ENCODE measurements at regions not wholly inside any gene's neighbourhood (a gene's known extent, or its start where the extent isn't known, plus 50 kb on each side); places are given as distances from the start of the nearest gene placed in this dataset.

DNA sequence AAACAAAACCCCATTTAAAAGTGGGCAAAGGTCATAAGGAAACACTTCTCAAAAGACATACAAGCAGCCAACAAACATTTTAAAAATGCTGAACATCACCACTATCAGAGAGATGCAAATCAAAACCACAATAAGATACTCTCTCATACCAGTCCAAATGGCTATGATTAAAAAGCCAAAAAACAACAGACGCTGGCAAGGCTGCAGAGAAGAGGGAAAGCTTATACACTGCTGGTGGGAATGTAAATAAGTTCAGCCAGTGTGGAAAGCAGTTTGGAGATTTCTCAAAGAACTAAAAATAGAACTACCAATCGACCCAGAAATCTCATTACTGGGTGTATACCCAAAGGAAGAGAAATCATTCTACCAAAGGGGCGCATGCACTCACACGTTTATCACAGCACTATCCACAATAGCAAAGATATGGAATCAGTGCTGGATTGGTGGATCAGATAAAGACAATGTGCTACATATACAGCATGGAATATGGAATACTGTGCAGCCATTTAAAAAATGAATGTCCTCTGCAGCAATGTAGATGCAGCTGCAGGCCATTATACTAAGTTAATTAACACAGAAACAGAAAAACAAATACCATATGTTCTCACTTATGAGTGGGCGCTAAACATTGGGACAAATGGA lies 102.1 kb upstream of the DAAM1 start:
- Histone ChIP-seq H3K4me3 (no peak overlapping the region), H3K4me1 (replicated peaks in 1 of 2) (peaks cover 5 to 11% of the 10 kb centered on the region in 2 donors), H3K27ac (no peak overlapping the region)
- peak in 4 of 8 experiments; percentile 19 to 82 (median 48) for ATAC-seq (replicated peaks in 6 of 8)
- in situ Hi-C loops (cut with MboI; ENCODE audit: low pct_unique_long_range_greater_than_20kb in 2 of 9, low sequenced_read_pairs in 9 of 9, unreplicated experiment in 9 of 9): no loop called here
- 3 to 100% (median 57%) methylated on average over 1 to 5 of the region's 5 CpGs for WGBS, 10 experiments

GRCh38 chr14:59087240-59087639 lies 101.2 kb upstream of the DAAM1 start:
- Histone ChIP-seq H3K4me3 (no peak overlapping the region), H3K27ac (no peak overlapping the region), H3K4me1 (replicated peaks in 1 of 2) (peaks cover 0 to 5% of the 10 kb centered on the region in 2 donors)
- WGBS, 10 experiments: 83 to 100% (median 96%) methylated on average over 1 to 3 of the region's 3 CpGs; no CpG with 5 or more reads in 5 of the 10 experiments
- in situ Hi-C loops (cut with MboI; ENCODE audit: low pct_unique_long_range_greater_than_20kb in 2 of 9, low sequenced_read_pairs in 9 of 9, unreplicated experiment in 9 of 9): no loop called here
- ATAC-seq (replicated peaks in 6 of 8): no peak

DNA sequence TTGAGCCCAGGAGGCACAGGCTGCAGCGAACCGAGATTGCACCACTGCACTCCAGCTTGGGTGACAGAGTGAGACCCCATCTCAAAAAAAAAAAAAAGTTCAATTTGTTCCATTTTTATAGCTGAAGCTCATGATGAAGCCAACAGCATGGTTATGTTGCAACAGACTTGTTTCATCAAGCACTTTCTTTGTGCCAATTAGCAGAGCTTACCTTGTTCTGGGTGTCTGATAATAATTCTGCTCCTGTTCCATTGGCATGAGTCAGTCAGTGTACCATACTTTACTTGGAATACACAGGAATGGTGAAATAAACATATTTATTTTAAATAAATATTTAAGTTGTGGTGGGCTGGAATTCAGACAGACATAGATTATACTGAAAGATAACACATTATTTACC lies 100.8 kb upstream of the DAAM1 start:
- in situ Hi-C loops (cut with MboI; ENCODE audit: low pct_unique_long_range_greater_than_20kb in 2 of 9, low sequenced_read_pairs in 9 of 9, unreplicated experiment in 9 of 9): no loop called here
- Histone ChIP-seq H3K4me3 (no peak overlapping the region), H3K27ac (no peak overlapping the region), H3K4me1 (replicated peaks in 1 of 2) (peaks cover 0 to 5% of the 10 kb centered on the region in 2 donors)
- no peak for ATAC-seq (replicated peaks in 6 of 8)
- 100% methylated on average over 1 to 2 of the region's 2 CpGs; no CpG with 5 or more reads in 7 of the 10 experiments for WGBS, 10 experiments

DNA sequence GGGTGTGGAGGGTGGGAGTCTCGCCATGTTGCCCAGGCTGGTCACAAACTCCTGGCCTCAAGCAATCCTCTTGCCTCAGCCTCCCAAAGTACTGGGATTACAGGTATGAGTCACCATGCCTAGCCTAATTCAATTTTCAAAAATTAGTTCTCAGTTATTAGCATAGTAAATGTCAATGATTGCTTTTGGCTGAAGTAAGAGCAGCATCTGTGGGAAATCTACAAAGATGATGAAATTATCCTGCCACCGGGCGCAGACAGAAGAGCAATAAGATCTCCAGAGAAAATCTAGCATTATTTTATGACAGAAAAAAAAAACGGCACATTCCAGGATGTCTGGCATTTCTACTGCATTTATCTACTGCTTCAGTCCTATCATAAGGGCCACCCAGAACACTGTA lies 97.9 kb upstream of the DAAM1 start:
- H3K4me1 ChIP-seq (replicated peaks in 1 of 2): peaks cover 0 to 5% of the 10 kb centered on the region in 2 donors
- ATAC-seq (replicated peaks in 6 of 8): peak in 3 of 8 experiments; percentile 29 to 46 (median 42)
- in situ Hi-C loops (cut with MboI; ENCODE audit: low pct_unique_long_range_greater_than_20kb in 2 of 9, low sequenced_read_pairs in 9 of 9, unreplicated experiment in 9 of 9): no loop called here
- 0 to 100% (median 90%) methylated on average over 1 to 4 of the region's 4 CpGs for WGBS, 10 experiments
- no peak overlapping the region for H3K27ac ChIP-seq
- no peak overlapping the region for H3K4me3 ChIP-seq

GRCh38 chr14:59091404-59091803 lies 97.1 kb upstream of the DAAM1 start:
- 40 to 100% (median 68%) methylated on average over 1 to 4 of the region's 4 CpGs for WGBS, 10 experiments
- H3K4me1 ChIP-seq (replicated peaks in 1 of 2): peaks cover 0 to 2% of the 10 kb centered on the region in 2 donors
- no peak overlapping the region for H3K4me3 ChIP-seq
- in situ Hi-C loops (cut with MboI; ENCODE audit: low pct_unique_long_range_greater_than_20kb in 2 of 9, low sequenced_read_pairs in 9 of 9, unreplicated experiment in 9 of 9): no loop called here
- ATAC-seq (replicated peaks in 6 of 8): no peak
- no peak overlapping the region for H3K27ac ChIP-seq

DNA sequence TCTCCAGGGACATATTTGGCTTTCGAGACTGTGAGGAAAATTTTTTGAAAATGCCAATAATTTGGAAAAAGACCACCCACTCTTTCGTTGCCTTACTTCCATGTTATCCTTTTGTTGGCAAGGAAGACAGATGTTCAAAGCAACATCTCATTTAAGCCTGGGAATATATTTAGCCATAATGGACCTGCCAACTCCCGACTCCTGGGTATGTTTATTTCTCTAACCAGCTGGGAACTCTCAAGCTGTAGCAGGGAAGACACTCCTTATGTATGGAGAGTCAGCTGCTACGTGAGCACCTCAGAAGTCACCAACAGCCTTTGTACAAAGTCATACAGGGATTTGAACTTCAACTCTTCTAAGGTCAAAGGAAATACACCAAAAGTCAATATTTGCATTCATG lies 96.5 kb upstream of the DAAM1 start:
- no peak overlapping the region for H3K27ac ChIP-seq
- in situ Hi-C loops (cut with MboI; ENCODE audit: low pct_unique_long_range_greater_than_20kb in 2 of 9, low sequenced_read_pairs in 9 of 9, unreplicated experiment in 9 of 9): no loop called here
- 55 to 93% (median 84%) methylated on average over 2 to 4 of the region's 4 CpGs; no CpG with 5 or more reads in 1 of the 10 experiments for WGBS, 10 experiments
- no peak for ATAC-seq (replicated peaks in 6 of 8)
- H3K4me1 ChIP-seq (replicated peaks in 1 of 2): no peaks in the 10 kb centered on the region
- H3K4me3 ChIP-seq: no peak overlapping the region

GRCh38 chr14:59093902-59094301 lies 94.6 kb upstream of the DAAM1 start:
- in situ Hi-C loops (cut with MboI; ENCODE audit: low pct_unique_long_range_greater_than_20kb in 2 of 9, low sequenced_read_pairs in 9 of 9, unreplicated experiment in 9 of 9): no loop called here
- peak in 3 of 8 experiments; percentile 14 to 79 (median 55) for ATAC-seq (replicated peaks in 6 of 8)
- Histone ChIP-seq H3K4me3 (no peak overlapping the region), H3K27ac (no peak overlapping the region), H3K4me1 (replicated peaks in 1 of 2) (no peaks in the 10 kb centered on the region)
- WGBS, 10 experiments: 10 to 93% (median 67%) methylated on average over 1 to 7 of the region's 7 CpGs; no CpG with 5 or more reads in 2 of the 10 experiments

DNA sequence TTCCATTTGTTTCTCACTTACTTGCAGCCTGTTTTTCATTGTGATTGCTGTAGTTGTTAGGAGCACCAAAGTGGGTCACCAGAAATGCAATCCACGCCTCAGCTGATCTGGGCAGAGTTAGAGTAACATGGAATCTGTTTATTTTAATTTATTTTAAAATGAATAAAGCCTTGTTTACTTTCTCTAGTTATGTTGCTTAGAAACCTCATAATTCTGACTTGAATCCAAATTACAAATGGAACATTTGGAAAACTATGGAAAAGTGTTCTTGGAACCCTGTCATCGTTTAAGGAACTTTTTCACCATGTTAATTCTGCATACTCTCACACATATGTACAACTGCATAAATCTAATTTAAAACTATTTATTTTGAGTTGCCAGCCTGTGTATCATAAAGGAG lies 92.2 kb upstream of the DAAM1 start:
- 0 to 56% (median 50%) methylated on average over 1 to 2 of the region's 2 CpGs for WGBS, 10 experiments
- peak in 3 of 8 experiments; percentile 29 to 88 (median 38) for ATAC-seq (replicated peaks in 6 of 8)
- in situ Hi-C loops (cut with MboI; ENCODE audit: low pct_unique_long_range_greater_than_20kb in 2 of 9, low sequenced_read_pairs in 9 of 9, unreplicated experiment in 9 of 9): no loop called here
- Histone ChIP-seq H3K4me1 (replicated peaks in 1 of 2) (no peaks in the 10 kb centered on the region), H3K27ac (no peak overlapping the region), H3K4me3 (no peak overlapping the region)

DNA sequence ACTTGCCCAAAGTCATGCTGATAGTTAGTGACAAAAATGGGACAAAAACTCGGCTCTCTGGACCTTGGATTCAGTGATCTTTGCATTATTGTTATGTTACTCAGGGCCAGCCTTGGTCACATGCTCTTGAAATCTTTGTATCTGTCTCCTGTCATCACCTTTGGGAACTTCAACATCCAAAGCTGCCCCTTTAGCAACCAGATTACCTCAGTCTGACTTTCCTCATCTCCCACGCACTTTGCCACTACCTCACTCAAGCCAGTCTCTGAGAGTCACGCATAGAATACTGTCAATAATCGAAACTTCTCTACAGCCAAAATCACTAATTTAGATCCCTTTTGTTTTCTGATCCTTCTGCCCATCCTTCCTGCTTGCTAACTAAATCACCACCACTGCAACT lies 90.8 kb upstream of the DAAM1 start:
- Histone ChIP-seq H3K4me1 (replicated peaks in 1 of 2) (no peaks in the 10 kb centered on the region), H3K4me3 (no peak overlapping the region), H3K27ac (no peak overlapping the region)
- no peak for ATAC-seq (replicated peaks in 6 of 8)
- WGBS, 10 experiments: 64 to 100% (median 82%) methylated on average over 1 to 4 of the region's 4 CpGs; no CpG with 5 or more reads in 4 of the 10 experiments
- in situ Hi-C loops (cut with MboI; ENCODE audit: low pct_unique_long_range_greater_than_20kb in 2 of 9, low sequenced_read_pairs in 9 of 9, unreplicated experiment in 9 of 9): no loop called here

DNA sequence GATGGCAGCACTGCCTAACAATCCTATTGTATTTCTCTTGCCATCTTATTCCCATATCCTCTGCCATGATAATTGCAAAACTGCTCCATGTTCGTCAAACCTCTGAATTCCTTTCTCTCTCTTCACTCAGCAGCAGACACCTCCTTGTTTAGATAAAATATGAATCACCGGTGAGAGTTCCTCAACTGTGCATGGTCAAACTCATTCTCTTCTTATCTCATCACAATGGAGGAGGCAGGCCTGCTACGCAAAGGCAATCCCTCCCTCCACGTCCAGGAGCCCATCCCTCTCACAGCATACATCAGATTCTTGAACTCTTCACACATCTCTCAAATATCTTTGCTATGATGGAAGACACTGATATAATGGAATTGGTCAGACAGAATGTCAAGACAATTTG lies 90.1 kb upstream of the DAAM1 start:
- Histone ChIP-seq H3K4me3 (no peak overlapping the region), H3K4me1 (replicated peaks in 1 of 2) (no peaks in the 10 kb centered on the region), H3K27ac (no peak overlapping the region)
- in situ Hi-C loops (cut with MboI; ENCODE audit: low pct_unique_long_range_greater_than_20kb in 2 of 9, low sequenced_read_pairs in 9 of 9, unreplicated experiment in 9 of 9): no loop called here
- 6 to 100% (median 84%) methylated on average over 1 to 4 of the region's 4 CpGs; no CpG with 5 or more reads in 2 of the 10 experiments for WGBS, 10 experiments
- no peak for ATAC-seq (replicated peaks in 6 of 8)

DNA sequence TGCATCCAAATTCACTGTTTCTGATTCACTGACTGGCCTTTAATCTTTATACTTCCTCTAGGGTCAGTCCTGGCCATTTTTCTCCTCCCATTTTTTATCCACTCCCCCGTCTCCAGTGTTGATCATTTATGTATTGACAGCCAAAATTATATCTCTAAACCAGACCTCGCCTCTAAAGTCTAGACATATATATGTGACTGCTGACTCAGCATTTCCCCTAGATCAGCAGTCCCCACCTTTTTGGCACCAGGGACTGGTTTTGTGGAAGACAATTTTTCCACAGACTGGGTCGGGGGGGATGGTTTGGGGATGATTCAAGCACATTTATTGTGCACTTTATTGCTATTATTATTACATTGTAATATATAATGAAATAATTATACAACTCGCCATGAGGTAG lies 88.3 kb upstream of the DAAM1 start:
- ATAC-seq (replicated peaks in 6 of 8): no peak
- no peaks in the 10 kb centered on the region for H3K4me1 ChIP-seq (replicated peaks in 1 of 2)
- H3K27ac ChIP-seq: no peak overlapping the region
- H3K4me3 ChIP-seq: no peak overlapping the region
- WGBS, 10 experiments: 33 to 100% (median 70%) methylated on average over 1 to 4 of the region's 4 CpGs; no CpG with 5 or more reads in 2 of the 10 experiments
- in situ Hi-C loops (cut with MboI; ENCODE audit: low pct_unique_long_range_greater_than_20kb in 2 of 9, low sequenced_read_pairs in 9 of 9, unreplicated experiment in 9 of 9): no loop called here

- ATAC-seq (replicated peaks in 6 of 8): no peak
- Histone ChIP-seq H3K27ac (no peak overlapping the region), H3K4me3 (no peak overlapping the region), H3K4me1 (replicated peaks in 1 of 2) (no peaks in the 10 kb centered on the region)
- in situ Hi-C loops (cut with MboI; ENCODE audit: low pct_unique_long_range_greater_than_20kb in 2 of 9, low sequenced_read_pairs in 9 of 9, unreplicated experiment in 9 of 9): no loop called here
Measured at GRCh38 chr14:59101476-59101875, 87.0 kb upstream of the DAAM1 start.

DNA sequence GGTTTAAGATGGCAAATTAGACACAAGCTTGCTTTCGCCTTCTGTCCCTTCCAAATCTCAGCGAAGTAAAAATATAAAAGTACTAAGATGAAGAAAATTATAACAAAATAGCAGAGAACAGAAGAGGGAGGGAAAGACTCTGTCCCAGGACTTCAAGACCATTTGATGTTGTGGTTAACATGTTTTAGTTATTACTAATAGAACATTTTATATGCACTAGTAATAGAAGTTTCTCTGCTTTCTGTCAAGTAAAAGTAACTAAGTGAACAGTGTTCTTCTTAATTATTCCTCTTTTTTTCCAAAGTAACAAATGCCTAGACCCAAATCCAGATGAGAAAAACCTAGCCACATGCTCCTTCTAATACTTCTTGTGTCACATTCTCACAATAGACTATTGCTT lies 85.1 kb upstream of the DAAM1 start:
- 55 to 100% (median 87%) methylated on average over 1 to 2 of the region's 2 CpGs for WGBS, 10 experiments
- Histone ChIP-seq H3K27ac (no peak overlapping the region), H3K4me3 (no peak overlapping the region), H3K4me1 (replicated peaks in 1 of 2) (no peaks in the 10 kb centered on the region)
- in situ Hi-C loops (cut with MboI; ENCODE audit: low pct_unique_long_range_greater_than_20kb in 2 of 9, low sequenced_read_pairs in 9 of 9, unreplicated experiment in 9 of 9): no loop called here
- no peak for ATAC-seq (replicated peaks in 6 of 8)

- Histone ChIP-seq H3K4me1 (replicated peaks in 1 of 2) (no peaks in the 10 kb centered on the region), H3K27ac (no peak overlapping the region), H3K4me3 (no peak overlapping the region)
- WGBS, 10 experiments: 33 to 100% (median 81%) methylated on average over 1 to 2 of the region's 2 CpGs; no CpG with 5 or more reads in 4 of the 10 experiments
- peak in 1 of 8 experiments; percentile 55 for ATAC-seq (replicated peaks in 6 of 8)
- in situ Hi-C loops (cut with MboI; ENCODE audit: low pct_unique_long_range_greater_than_20kb in 2 of 9, low sequenced_read_pairs in 9 of 9, unreplicated experiment in 9 of 9): no loop called here
Measured at GRCh38 chr14:59107819-59108218, 80.6 kb upstream of the DAAM1 start.
